K562 (cell line): ENCODE measurements at regions not wholly inside any gene's neighbourhood (a gene's known extent, or its start where the extent isn't known, plus 50 kb on each side); places are given as distances from the start of the nearest gene placed in this dataset.

Source experiments
- ATF1 ChIP-seq, 2 experiments: fragments of 450-650 bp in 1 of 2; IDR thresholded peaks; 2 replicates each; pipeline ENCODE4 v1.6.1; 2016; ENCODE audit warnings: missing compliant biosample characterization in 1 of 2, missing genetic modification characterization in 1 of 2
- E2F5 ChIP-seq: sonication (generic); formaldehyde crosslinking; IDR thresholded peaks from 2 replicates; pipeline ENCODE4 v1.8.0; 2022; ENCODE audit warnings: mild to moderate bottlenecking, missing genetic modification reagents
- MAX ChIP-seq: sonication (generic); formaldehyde crosslinking; IDR thresholded peaks from 2 replicates; pipeline ENCODE4 v1.9.0; 2022; ENCODE audit warnings: mild to moderate bottlenecking, missing genetic modification reagents
- RBFOX2 ChIP-seq: fragments of 200-400 bp; formaldehyde crosslinking; IDR thresholded peaks from 2 replicates; pipeline ENCODE4 v1.6.1; 2017; ENCODE audit warnings: low read depth, mild to moderate bottlenecking, low read length, moderate library complexity
- SAP30 ChIP-seq: fragments of 200-600 bp; sonication (generic); IDR thresholded peaks from 2 replicates; pipeline ENCODE4 v1.6.1; 2012; ENCODE audit warnings: borderline replicate concordance, low read depth, mild to moderate bottlenecking, moderate library complexity, low read length, control low read depth, inconsistent platforms; ENCODE audit not compliant: insufficient read depth, poor library complexity, severe bottlenecking
- SMAD2 ChIP-seq: fragments of 150-350 bp; IDR thresholded peaks from 2 replicates; pipeline ENCODE4 v1.6.1; 2014; ENCODE audit warnings: low read depth, mild to moderate bottlenecking, low read length
- TRIM28 ChIP-seq: fragments of 450-650 bp; IDR thresholded peaks from 2 replicates; pipeline ENCODE4 v1.6.1; 2017
- TF ChIP-seq, protein P1 (sequence below), 2 experiments: IDR thresholded peaks; 2 replicates each; pipeline ENCODE4 v1.6.1; 2011; ENCODE audit warnings: borderline replicate concordance in 1 of 2, control low read depth in 1 of 2, low read depth in 1 of 2, low read length in 1 of 2, mild to moderate bottlenecking in 1 of 2, mixed read lengths in 1 of 2, moderate library complexity in 1 of 2; ENCODE audit not compliant: insufficient read depth in 1 of 2, insufficient read length in 1 of 2, poor library complexity in 1 of 2, severe bottlenecking in 1 of 2; ENCODE audit errors: extremely low read depth in 1 of 2
- TF ChIP-seq, protein P2 (sequence below): sonication (generic); formaldehyde crosslinking; IDR thresholded peaks from 2 replicates; pipeline ENCODE4 v1.8.0; 2022; ENCODE audit warnings: missing genetic modification reagents, mild to moderate bottlenecking, moderate library complexity, borderline replicate concordance
- TF ChIP-seq, protein P3 (sequence below): fragments of 450-650 bp; IDR thresholded peaks from 2 replicates; pipeline ENCODE4 v1.6.1; 2016; ENCODE audit warnings: mild to moderate bottlenecking, moderate library complexity

DNA sequence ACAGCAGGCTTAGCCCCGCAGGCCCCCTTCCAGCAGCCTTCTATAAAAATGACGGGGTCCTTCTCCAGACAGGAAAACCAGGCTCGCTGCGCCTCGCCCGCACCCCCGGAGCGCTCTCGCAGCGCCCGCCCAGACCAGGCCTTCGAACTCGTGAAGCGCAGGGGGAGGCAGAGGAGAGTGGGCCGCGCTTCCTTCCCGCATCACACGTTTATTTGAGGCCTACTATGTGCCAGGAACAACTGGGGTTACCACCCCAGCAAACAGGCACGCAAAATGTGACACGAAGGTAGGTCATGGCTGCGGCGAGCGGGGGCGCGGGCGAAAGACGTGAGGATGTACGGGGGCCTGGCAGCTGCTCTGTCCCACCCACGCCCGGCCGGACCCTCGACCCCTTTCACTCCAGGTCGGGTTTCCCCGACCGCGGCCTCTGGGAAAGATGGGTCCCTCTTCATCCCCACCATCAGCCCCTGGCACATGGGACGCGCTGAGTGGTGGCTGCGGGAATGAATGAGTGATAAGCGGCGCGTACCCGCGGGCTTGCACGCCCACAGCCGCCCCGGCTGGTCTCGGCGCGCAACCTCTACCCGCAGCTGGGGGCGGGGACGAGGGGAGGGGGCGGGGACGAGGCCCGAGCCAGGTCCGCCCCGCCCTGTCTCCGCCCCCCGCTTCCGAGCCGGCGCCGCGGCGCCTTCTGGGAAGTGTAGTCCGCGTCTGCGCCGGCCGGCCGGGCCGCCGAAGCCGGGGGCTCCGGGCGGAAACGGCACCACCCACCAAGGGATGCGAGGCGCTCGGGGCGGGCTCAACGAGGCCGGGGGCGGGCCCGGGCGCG lies 59.1 kb downstream of the ZNF467 start (continued):
- TF ChIP-seq TRIM28 (0 out of 2 replicates have a peak, but pooled peaks have one; percentile 26), RBFOX2 (peak; percentile 73), ATF1 (CRISPR knock-in tag; IDR thresholded peaks at IDR 0.05) (no peak), ATF1 (tag; IDR thresholded peaks at IDR 0.05) (no peak; the same call in 1 of the 2 replicates), SAP30 (peak; percentile 76), E2F5 (0 out of 2 replicates have a peak, but pooled peaks have one; percentile 36), MAX (peak; percentile 68), SMAD2 (no peak)
- TF ChIP-seq, protein P1, sequence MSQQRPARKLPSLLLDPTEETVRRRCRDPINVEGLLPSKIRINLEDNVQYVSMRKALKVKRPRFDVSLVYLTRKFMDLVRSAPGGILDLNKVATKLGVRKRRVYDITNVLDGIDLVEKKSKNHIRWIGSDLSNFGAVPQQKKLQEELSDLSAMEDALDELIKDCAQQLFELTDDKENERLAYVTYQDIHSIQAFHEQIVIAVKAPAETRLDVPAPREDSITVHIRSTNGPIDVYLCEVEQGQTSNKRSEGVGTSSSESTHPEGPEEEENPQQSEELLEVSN (IDR thresholded peaks at IDR 0.05; ENCODE audit: borderline replicate concordance in 1 of 2, extremely low read depth in 1 of 2, insufficient read depth in 1 of 2, insufficient read length in 1 of 2, low read depth in 1 of 2, low read length in 1 of 2, poor library complexity in 1 of 2, severe bottlenecking in 1 of 2): peak; percentile 39 to 85
- TF ChIP-seq, protein P2, sequence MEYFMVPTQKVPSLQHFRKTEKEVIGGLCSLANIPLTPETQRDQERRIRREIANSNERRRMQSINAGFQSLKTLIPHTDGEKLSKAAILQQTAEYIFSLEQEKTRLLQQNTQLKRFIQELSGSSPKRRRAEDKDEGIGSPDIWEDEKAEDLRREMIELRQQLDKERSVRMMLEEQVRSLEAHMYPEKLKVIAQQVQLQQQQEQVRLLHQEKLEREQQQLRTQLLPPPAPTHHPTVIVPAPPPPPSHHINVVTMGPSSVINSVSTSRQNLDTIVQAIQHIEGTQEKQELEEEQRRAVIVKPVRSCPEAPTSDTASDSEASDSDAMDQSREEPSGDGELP (CRISPR knock-in tag): peak; percentile 71; the same call in 1 of the 2 replicates
- TF ChIP-seq, protein P3, sequence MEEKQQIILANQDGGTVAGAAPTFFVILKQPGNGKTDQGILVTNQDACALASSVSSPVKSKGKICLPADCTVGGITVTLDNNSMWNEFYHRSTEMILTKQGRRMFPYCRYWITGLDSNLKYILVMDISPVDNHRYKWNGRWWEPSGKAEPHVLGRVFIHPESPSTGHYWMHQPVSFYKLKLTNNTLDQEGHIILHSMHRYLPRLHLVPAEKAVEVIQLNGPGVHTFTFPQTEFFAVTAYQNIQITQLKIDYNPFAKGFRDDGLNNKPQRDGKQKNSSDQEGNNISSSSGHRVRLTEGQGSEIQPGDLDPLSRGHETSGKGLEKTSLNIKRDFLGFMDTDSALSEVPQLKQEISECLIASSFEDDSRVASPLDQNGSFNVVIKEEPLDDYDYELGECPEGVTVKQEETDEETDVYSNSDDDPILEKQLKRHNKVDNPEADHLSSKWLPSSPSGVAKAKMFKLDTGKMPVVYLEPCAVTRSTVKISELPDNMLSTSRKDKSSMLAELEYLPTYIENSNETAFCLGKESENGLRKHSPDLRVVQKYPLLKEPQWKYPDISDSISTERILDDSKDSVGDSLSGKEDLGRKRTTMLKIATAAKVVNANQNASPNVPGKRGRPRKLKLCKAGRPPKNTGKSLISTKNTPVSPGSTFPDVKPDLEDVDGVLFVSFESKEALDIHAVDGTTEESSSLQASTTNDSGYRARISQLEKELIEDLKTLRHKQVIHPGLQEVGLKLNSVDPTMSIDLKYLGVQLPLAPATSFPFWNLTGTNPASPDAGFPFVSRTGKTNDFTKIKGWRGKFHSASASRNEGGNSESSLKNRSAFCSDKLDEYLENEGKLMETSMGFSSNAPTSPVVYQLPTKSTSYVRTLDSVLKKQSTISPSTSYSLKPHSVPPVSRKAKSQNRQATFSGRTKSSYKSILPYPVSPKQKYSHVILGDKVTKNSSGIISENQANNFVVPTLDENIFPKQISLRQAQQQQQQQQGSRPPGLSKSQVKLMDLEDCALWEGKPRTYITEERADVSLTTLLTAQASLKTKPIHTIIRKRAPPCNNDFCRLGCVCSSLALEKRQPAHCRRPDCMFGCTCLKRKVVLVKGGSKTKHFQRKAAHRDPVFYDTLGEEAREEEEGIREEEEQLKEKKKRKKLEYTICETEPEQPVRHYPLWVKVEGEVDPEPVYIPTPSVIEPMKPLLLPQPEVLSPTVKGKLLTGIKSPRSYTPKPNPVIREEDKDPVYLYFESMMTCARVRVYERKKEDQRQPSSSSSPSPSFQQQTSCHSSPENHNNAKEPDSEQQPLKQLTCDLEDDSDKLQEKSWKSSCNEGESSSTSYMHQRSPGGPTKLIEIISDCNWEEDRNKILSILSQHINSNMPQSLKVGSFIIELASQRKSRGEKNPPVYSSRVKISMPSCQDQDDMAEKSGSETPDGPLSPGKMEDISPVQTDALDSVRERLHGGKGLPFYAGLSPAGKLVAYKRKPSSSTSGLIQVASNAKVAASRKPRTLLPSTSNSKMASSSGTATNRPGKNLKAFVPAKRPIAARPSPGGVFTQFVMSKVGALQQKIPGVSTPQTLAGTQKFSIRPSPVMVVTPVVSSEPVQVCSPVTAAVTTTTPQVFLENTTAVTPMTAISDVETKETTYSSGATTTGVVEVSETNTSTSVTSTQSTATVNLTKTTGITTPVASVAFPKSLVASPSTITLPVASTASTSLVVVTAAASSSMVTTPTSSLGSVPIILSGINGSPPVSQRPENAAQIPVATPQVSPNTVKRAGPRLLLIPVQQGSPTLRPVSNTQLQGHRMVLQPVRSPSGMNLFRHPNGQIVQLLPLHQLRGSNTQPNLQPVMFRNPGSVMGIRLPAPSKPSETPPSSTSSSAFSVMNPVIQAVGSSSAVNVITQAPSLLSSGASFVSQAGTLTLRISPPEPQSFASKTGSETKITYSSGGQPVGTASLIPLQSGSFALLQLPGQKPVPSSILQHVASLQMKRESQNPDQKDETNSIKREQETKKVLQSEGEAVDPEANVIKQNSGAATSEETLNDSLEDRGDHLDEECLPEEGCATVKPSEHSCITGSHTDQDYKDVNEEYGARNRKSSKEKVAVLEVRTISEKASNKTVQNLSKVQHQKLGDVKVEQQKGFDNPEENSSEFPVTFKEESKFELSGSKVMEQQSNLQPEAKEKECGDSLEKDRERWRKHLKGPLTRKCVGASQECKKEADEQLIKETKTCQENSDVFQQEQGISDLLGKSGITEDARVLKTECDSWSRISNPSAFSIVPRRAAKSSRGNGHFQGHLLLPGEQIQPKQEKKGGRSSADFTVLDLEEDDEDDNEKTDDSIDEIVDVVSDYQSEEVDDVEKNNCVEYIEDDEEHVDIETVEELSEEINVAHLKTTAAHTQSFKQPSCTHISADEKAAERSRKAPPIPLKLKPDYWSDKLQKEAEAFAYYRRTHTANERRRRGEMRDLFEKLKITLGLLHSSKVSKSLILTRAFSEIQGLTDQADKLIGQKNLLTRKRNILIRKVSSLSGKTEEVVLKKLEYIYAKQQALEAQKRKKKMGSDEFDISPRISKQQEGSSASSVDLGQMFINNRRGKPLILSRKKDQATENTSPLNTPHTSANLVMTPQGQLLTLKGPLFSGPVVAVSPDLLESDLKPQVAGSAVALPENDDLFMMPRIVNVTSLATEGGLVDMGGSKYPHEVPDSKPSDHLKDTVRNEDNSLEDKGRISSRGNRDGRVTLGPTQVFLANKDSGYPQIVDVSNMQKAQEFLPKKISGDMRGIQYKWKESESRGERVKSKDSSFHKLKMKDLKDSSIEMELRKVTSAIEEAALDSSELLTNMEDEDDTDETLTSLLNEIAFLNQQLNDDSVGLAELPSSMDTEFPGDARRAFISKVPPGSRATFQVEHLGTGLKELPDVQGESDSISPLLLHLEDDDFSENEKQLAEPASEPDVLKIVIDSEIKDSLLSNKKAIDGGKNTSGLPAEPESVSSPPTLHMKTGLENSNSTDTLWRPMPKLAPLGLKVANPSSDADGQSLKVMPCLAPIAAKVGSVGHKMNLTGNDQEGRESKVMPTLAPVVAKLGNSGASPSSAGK: peak; percentile 56
